ENCODE measurements at regions not wholly inside any gene's neighbourhood (a gene's known extent, or its start where the extent isn't known, plus 50 kb on each side); places are given as distances from the start of the nearest gene placed in this dataset.

GRCh38 chr13:50460358-50460757 lies 383.1 kb downstream of the DLEU7 start:
- TF ChIP-seq CTCF (IDR thresholded peaks at IDR 0.05) (no peak), ZFX (IDR thresholded peaks at IDR 0.05; ENCODE audit: borderline replicate concordance) (no peak)
